Astrocyte (in vitro differentiated cells and primary cell): ENCODE measurements at regions not wholly inside any gene's neighbourhood (a gene's known extent, or its start where the extent isn't known, plus 50 kb on each side); places are given as distances from the start of the nearest gene placed in this dataset.

Source experiments
- DNase-seq: peaks from one replicate; pipeline ENCODE4 v3.0.0-alpha.2; 2010; ENCODE audit warnings: low read depth
- FAIRE-seq: peaks from 2 replicates; lab custom pipeline; 2011; peaks lifted over from hg19 to GRCh38; lab: Jason Lieb, UNC
- H2AFZ ChIP-seq: 2 replicates; pipeline ENCODE4 v1.6.0; 2012; ENCODE audit warnings: low read depth, low read length, inconsistent platforms
- H3K27ac ChIP-seq: 2 replicates; pipeline ENCODE4 v1.5.1; 2011; ENCODE audit warnings: low read depth, low read length, inconsistent platforms
- H3K27me3 ChIP-seq: 2 replicates; pipeline ENCODE4 v1.6.0; 2011; ENCODE audit warnings: low read length, inconsistent platforms; ENCODE audit not compliant: insufficient read depth
- H3K36me3 ChIP-seq: 2 replicates; pipeline ENCODE4 v1.5.1; 2011; ENCODE audit warnings: low read length, inconsistent platforms; ENCODE audit not compliant: insufficient read depth
- H3K4me1 ChIP-seq: 2 replicates; pipeline ENCODE4 v1.5.1; 2011; ENCODE audit warnings: low read length, inconsistent platforms; ENCODE audit not compliant: insufficient read depth
- H3K4me2 ChIP-seq: 2 replicates; pipeline ENCODE4 v1.6.0; 2012; ENCODE audit warnings: low read length, inconsistent platforms
- H3K4me3 ChIP-seq: 2 replicates; pipeline ENCODE4 v1.5.1; 2011; ENCODE audit warnings: low read depth, mild to moderate bottlenecking, low read length, inconsistent platforms; ENCODE audit not compliant: insufficient read depth
- H3K79me2 ChIP-seq: 2 replicates; pipeline ENCODE4 v1.6.0; 2012; ENCODE audit warnings: mild to moderate bottlenecking, low read length, inconsistent platforms; ENCODE audit not compliant: insufficient read depth
- H3K9ac ChIP-seq: 2 replicates; pipeline ENCODE4 v1.6.0; 2012; ENCODE audit warnings: mild to moderate bottlenecking, low read length, inconsistent platforms
- H3K9me3 ChIP-seq: 2 replicates; pipeline ENCODE4 v1.5.1; 2012; ENCODE audit warnings: low read depth, mild to moderate bottlenecking, low read length, inconsistent platforms; ENCODE audit not compliant: insufficient read depth
- H4K20me1 ChIP-seq: 2 replicates; pipeline ENCODE4 v1.6.0; 2012; ENCODE audit warnings: low read length, inconsistent platforms; ENCODE audit not compliant: insufficient read depth
- H3K27ac Mint-ChIP-seq: one replicate; pipeline ENCODE4 v1.8.0; 2021; ENCODE audit warnings: mild to moderate bottlenecking, mixed read lengths; ENCODE audit not compliant: unreplicated experiment
- H3K27me3 Mint-ChIP-seq: one replicate; pipeline ENCODE4 v1.8.0; 2021; ENCODE audit warnings: low read depth, mixed read lengths; ENCODE audit not compliant: unreplicated experiment
- H3K36me3 Mint-ChIP-seq: one replicate; pipeline ENCODE4 v1.8.0; 2021; ENCODE audit warnings: low read depth, mixed read lengths; ENCODE audit not compliant: unreplicated experiment
- H3K4me1 Mint-ChIP-seq: one replicate; pipeline ENCODE4 v1.8.0; 2021; ENCODE audit warnings: low read depth, mixed read lengths; ENCODE audit not compliant: unreplicated experiment
- H3K4me3 Mint-ChIP-seq: one replicate; pipeline ENCODE4 v1.8.0; 2021; ENCODE audit warnings: mild to moderate bottlenecking, moderate library complexity, mixed read lengths; ENCODE audit not compliant: unreplicated experiment
- H3K9me3 Mint-ChIP-seq: one replicate; pipeline ENCODE4 v1.8.0; 2021; ENCODE audit warnings: mild to moderate bottlenecking, mixed read lengths; ENCODE audit not compliant: unreplicated experiment
- EZH2 ChIP-seq: IDR thresholded peaks from 2 replicates; pipeline ENCODE4 v1.6.1; 2012; ENCODE audit warnings: mild to moderate bottlenecking, low read length, inconsistent platforms; ENCODE audit not compliant: insufficient read depth
- TF ChIP-seq, protein P1 (sequence below): IDR thresholded peaks from 2 replicates; pipeline ENCODE4 v1.5.1; 2011; ENCODE audit warnings: low read depth, mild to moderate bottlenecking, inconsistent platforms, low read length, moderate library complexity; ENCODE audit not compliant: insufficient read depth

DNA sequence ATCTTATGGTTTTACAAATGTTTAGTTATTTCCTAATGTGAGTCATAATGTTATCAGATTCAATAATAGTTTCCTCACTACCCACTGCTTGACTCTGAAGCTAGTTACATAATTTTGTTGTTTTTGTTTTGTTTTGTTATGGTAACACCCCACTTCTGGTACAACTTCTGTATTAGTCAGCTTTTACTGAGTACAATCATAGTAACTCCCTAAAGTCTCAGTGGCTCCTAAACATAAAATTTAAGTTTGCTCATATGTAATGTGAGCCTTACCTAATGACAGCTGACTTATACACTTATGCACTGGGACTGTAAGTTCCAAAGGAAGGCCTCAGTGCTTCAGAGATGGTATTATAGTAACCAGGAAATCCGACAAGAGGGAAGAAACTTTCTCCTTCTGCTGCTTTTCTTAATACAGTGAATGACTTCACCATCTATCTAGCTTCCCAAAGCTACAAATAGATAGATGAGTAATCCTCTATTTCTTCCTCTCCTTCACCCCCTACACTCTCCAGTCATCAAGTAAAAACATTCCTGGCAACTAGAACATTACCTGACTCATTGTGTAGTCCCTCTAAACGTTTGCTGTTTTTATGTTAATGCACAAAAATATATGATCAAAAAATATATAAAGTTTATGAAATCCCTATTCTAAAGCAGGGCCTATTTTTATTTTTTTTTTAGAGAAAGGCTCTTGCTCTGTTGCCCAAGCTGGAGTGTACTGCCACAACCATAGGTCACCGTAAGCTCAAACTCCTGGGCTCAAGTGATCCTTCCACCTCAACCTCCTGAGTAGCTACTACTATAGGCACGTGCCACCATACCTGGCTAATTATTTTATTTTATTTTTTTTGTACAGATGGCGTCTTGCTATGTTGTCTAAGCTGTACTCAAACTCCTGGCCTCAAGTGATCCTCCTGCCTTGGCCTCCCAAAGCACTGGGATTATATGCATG, 563.0 kb downstream of the SOX6 start:
- H3K27me3 ChIP-seq = no peaks in the 10 kb centered on the region
- H4K20me1 ChIP-seq = no peaks in the 10 kb centered on the region
- H3K4me1 ChIP-seq = peaks cover 14% of the 10 kb centered on the region
- H2AFZ ChIP-seq = peak overlapping the region; percentile 31
- peak overlapping the region; percentile 62 for H3K4me2 ChIP-seq
- H3K36me3 ChIP-seq = no peaks in the 10 kb centered on the region
- no peaks in the 10 kb centered on the region for H3K36me3 Mint-ChIP-seq
- peaks cover 5% of the 10 kb centered on the region for H3K4me1 Mint-ChIP-seq
- no peaks in the 10 kb centered on the region for H3K27me3 Mint-ChIP-seq
- H3K4me3 ChIP-seq = no peak overlapping the region
- no peaks in the 10 kb centered on the region for H3K9me3 ChIP-seq
- peaks cover 13% of the 10 kb centered on the region for H3K9me3 Mint-ChIP-seq
- peak overlapping the region; percentile 81 for H3K27ac Mint-ChIP-seq
- DNase-seq (peak; percentile 94), FAIRE-seq (no peak)
- H3K9ac ChIP-seq = peak overlapping the region; percentile 78
- TF ChIP-seq EZH2 = no peak
- TF ChIP-seq, protein P1, sequence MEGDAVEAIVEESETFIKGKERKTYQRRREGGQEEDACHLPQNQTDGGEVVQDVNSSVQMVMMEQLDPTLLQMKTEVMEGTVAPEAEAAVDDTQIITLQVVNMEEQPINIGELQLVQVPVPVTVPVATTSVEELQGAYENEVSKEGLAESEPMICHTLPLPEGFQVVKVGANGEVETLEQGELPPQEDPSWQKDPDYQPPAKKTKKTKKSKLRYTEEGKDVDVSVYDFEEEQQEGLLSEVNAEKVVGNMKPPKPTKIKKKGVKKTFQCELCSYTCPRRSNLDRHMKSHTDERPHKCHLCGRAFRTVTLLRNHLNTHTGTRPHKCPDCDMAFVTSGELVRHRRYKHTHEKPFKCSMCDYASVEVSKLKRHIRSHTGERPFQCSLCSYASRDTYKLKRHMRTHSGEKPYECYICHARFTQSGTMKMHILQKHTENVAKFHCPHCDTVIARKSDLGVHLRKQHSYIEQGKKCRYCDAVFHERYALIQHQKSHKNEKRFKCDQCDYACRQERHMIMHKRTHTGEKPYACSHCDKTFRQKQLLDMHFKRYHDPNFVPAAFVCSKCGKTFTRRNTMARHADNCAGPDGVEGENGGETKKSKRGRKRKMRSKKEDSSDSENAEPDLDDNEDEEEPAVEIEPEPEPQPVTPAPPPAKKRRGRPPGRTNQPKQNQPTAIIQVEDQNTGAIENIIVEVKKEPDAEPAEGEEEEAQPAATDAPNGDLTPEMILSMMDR = no peak
- peak overlapping the region; percentile 97 for H3K27ac ChIP-seq
- no peak overlapping the region for H3K4me3 Mint-ChIP-seq
- H3K79me2 ChIP-seq = no peaks in the 10 kb centered on the region

GRCh38 chr11:15794361-15795150, 561.8 kb downstream of the SOX6 start:
- no peak overlapping the region for H3K4me3 Mint-ChIP-seq

More at GRCh38 chr11:15794361-15795150, 561.8 kb downstream of the SOX6 start:
- H3K36me3 ChIP-seq = no peaks in the 10 kb centered on the region
- DNase-seq (no peak), FAIRE-seq (no peak)
- no peaks in the 10 kb centered on the region for H3K9me3 ChIP-seq
- H3K9ac ChIP-seq = no peak overlapping the region
- H3K4me1 ChIP-seq = peaks cover 14% of the 10 kb centered on the region
- no peak for TF ChIP-seq EZH2
- TF ChIP-seq, protein P1 = no peak
- no peak overlapping the region for H2AFZ ChIP-seq
- H3K36me3 Mint-ChIP-seq = no peaks in the 10 kb centered on the region
- H3K27ac Mint-ChIP-seq = peak overlapping the region; percentile 81
- H3K27ac ChIP-seq = peak overlapping the region; percentile 97
- H3K27me3 ChIP-seq = no peaks in the 10 kb centered on the region
- H3K4me3 ChIP-seq = no peak overlapping the region
- no peaks in the 10 kb centered on the region for H3K79me2 ChIP-seq
- H4K20me1 ChIP-seq = no peaks in the 10 kb centered on the region
- H3K4me2 ChIP-seq = no peak overlapping the region
- H3K9me3 Mint-ChIP-seq = peaks cover 13% of the 10 kb centered on the region
- H3K4me1 Mint-ChIP-seq = peaks cover 11% of the 10 kb centered on the region
- H3K27me3 Mint-ChIP-seq = no peaks in the 10 kb centered on the region
